WTC11 (cell line): ENCODE measurements at regions not wholly inside any gene's neighbourhood (a gene's known extent, or its start where the extent isn't known, plus 50 kb on each side); places are given as distances from the start of the nearest gene placed in this dataset.

Experiments used
- ATAC-seq: fragments of 200-7000 bp; cut with Tn5 transposase; 2 replicates; pipeline ENCODE4 v1.10.0; 2021; ENCODE audit warnings: mild to moderate bottlenecking, moderate library complexity
- CTCF ChIA-PET: fragments of 300-600 bp; sonication (Branson Sonifier 250); formaldehyde crosslinking; loops from one replicate; lab custom pipeline; 2021; ENCODE audit warnings: antibody characterized with exemption; lab: Charles Lee
- POLR2A ChIA-PET: fragments of 350-600 bp; sonication (Branson Sonifier 250); formaldehyde crosslinking; loops from one replicate; lab custom pipeline; 2021; ENCODE audit warnings: antibody characterized with exemption; lab: Charles Lee
- DNase-seq: peaks from one replicate; pipeline ENCODE4 v3.0.0; 2021; ENCODE audit warnings: low spot score
- H3K27ac Mint-ChIP-seq: 2 replicates; pipeline ENCODE4 v1.8.0; 2021; ENCODE audit warnings: mixed read lengths
- H3K27me3 Mint-ChIP-seq: 2 replicates; pipeline ENCODE4 v1.8.0; 2021; ENCODE audit warnings: low read depth, mild to moderate bottlenecking, moderate library complexity, mixed read lengths
- H3K36me3 Mint-ChIP-seq: 2 replicates; pipeline ENCODE4 v1.8.0; 2021; ENCODE audit warnings: mixed read lengths
- H3K4me1 Mint-ChIP-seq: 2 replicates; pipeline ENCODE4 v1.8.0; 2022; ENCODE audit warnings: mixed read lengths
- H3K4me3 Mint-ChIP-seq: 2 replicates; pipeline ENCODE4 v1.8.0; 2021; ENCODE audit warnings: mild to moderate bottlenecking, moderate library complexity, mixed read lengths
- H3K9me3 Mint-ChIP-seq: 2 replicates; pipeline ENCODE4 v1.8.0; 2021; ENCODE audit warnings: mixed read lengths
- CREB1 ChIP-seq: sonication (generic); formaldehyde crosslinking; IDR thresholded peaks from 2 replicates; pipeline ENCODE4 v1.8.0; 2023; ENCODE audit warnings: mild to moderate bottlenecking, missing genetic modification reagents
- CREM ChIP-seq: sonication (generic); formaldehyde crosslinking; IDR thresholded peaks from 2 replicates; pipeline ENCODE4 v1.8.1; 2022; ENCODE audit warnings: mild to moderate bottlenecking, missing genetic modification reagents, moderate library complexity
- CTCF ChIP-seq: fragments of 200-600 bp; IDR thresholded peaks from 2 replicates; pipeline ENCODE4 v1.8.0; 2022; ENCODE audit warnings: antibody characterized with exemption
- E2F1 ChIP-seq: sonication (generic); formaldehyde crosslinking; IDR thresholded peaks from 2 replicates; pipeline ENCODE4 v1.8.0; 2022; ENCODE audit warnings: mild to moderate bottlenecking, missing genetic modification reagents
- E2F4 ChIP-seq: sonication (generic); formaldehyde crosslinking; IDR thresholded peaks from 2 replicates; pipeline ENCODE4 v1.8.1; 2022; ENCODE audit warnings: low read depth, mild to moderate bottlenecking, moderate library complexity, missing genetic modification reagents, borderline replicate concordance
- ELF4 ChIP-seq: sonication (generic); formaldehyde crosslinking; IDR thresholded peaks from 2 replicates; pipeline ENCODE4 v1.8.1; 2022; ENCODE audit warnings: low read depth, mild to moderate bottlenecking, moderate library complexity, missing genetic modification reagents
- ESRRA ChIP-seq: sonication (generic); formaldehyde crosslinking; IDR thresholded peaks from 2 replicates; pipeline ENCODE4 v1.8.1; 2022; ENCODE audit warnings: mild to moderate bottlenecking, missing genetic modification reagents, borderline replicate concordance
- FOXK1 ChIP-seq: sonication (generic); formaldehyde crosslinking; IDR thresholded peaks from 2 replicates; pipeline ENCODE4 v1.8.0; 2022; ENCODE audit warnings: mild to moderate bottlenecking, moderate library complexity, missing genetic modification reagents
- GTF2I ChIP-seq: fragments of 250-450 bp; sonication (Bioruptor Pico); conservative IDR thresholded peaks from 2 replicates; pipeline ENCODE4 v1.4.0; 2021; ENCODE audit warnings: mild to moderate bottlenecking
- HMGA2 ChIP-seq: fragments of 250-450 bp; sonication (Bioruptor Pico); IDR thresholded peaks from 2 replicates; pipeline ENCODE4 v1.4.0; 2021; ENCODE audit warnings: mild to moderate bottlenecking, moderate library complexity
- JUN ChIP-seq: sonication (generic); formaldehyde crosslinking; IDR thresholded peaks from 2 replicates; pipeline ENCODE4 v1.8.0; 2023; ENCODE audit warnings: mild to moderate bottlenecking, missing genetic modification reagents
- KAT7 ChIP-seq: sonication (generic); formaldehyde crosslinking; IDR thresholded peaks from 2 replicates; pipeline ENCODE4 v1.8.1; 2023; ENCODE audit warnings: missing genetic modification reagents, mild to moderate bottlenecking, borderline replicate concordance
- MAX ChIP-seq: sonication (generic); formaldehyde crosslinking; IDR thresholded peaks from 2 replicates; pipeline ENCODE4 v1.8.0; 2022; ENCODE audit warnings: mild to moderate bottlenecking, missing genetic modification reagents
- MXD4 ChIP-seq: fragments of 250-450 bp; sonication (Bioruptor Pico); IDR thresholded peaks from 2 replicates; pipeline ENCODE4 v1.8.0; 2021; ENCODE audit warnings: mild to moderate bottlenecking, moderate library complexity, borderline replicate concordance
- MYBL2 ChIP-seq: sonication (generic); formaldehyde crosslinking; IDR thresholded peaks from 2 replicates; pipeline ENCODE4 v1.8.1; 2023; ENCODE audit warnings: mild to moderate bottlenecking, moderate library complexity, missing genetic modification reagents
- NFATC4 ChIP-seq: fragments of 250-450 bp; sonication (Bioruptor Pico); IDR thresholded peaks from 2 replicates; pipeline ENCODE4 v1.9.0; 2021; ENCODE audit warnings: mild to moderate bottlenecking
- NFE2L1 ChIP-seq: sonication (generic); formaldehyde crosslinking; IDR thresholded peaks from 2 replicates; pipeline ENCODE4 v1.8.1; 2023; ENCODE audit warnings: missing genetic modification reagents
- SP1 ChIP-seq: sonication (generic); formaldehyde crosslinking; conservative IDR thresholded peaks from 2 replicates; pipeline ENCODE4 v1.8.1; 2022; ENCODE audit warnings: missing genetic modification reagents
- TCF7 ChIP-seq: sonication (generic); formaldehyde crosslinking; IDR thresholded peaks from 2 replicates; pipeline ENCODE4 v1.8.0; 2022; ENCODE audit warnings: mild to moderate bottlenecking, low read depth, missing genetic modification reagents, moderate library complexity
- TP53 ChIP-seq: sonication (generic); formaldehyde crosslinking; IDR thresholded peaks from 2 replicates; pipeline ENCODE4 v1.8.1; 2023; ENCODE audit warnings: mild to moderate bottlenecking, missing genetic modification reagents
- ZBTB21 ChIP-seq: sonication (generic); formaldehyde crosslinking; IDR thresholded peaks from 2 replicates; pipeline ENCODE4 v1.8.1; 2023; ENCODE audit warnings: mild to moderate bottlenecking, missing genetic modification reagents, borderline replicate concordance
- ZNF317 ChIP-seq: sonication (generic); formaldehyde crosslinking; IDR thresholded peaks from 2 replicates; pipeline ENCODE4 v1.8.1; 2023; ENCODE audit warnings: low read depth, mild to moderate bottlenecking, moderate library complexity, missing genetic modification reagents, borderline replicate concordance
- ZNF396 ChIP-seq: fragments of 250-450 bp; sonication (Bioruptor Pico); IDR thresholded peaks from 2 replicates; pipeline ENCODE4 v1.8.0; 2021; ENCODE audit warnings: mild to moderate bottlenecking, moderate library complexity, borderline replicate concordance
- TF ChIP-seq, protein P1 (sequence below): sonication (generic); formaldehyde crosslinking; IDR thresholded peaks from 2 replicates; pipeline ENCODE4 v1.8.1; 2022; ENCODE audit warnings: low read depth, missing genetic modification reagents, borderline replicate concordance
- TF ChIP-seq, protein P2 (sequence below): sonication (generic); formaldehyde crosslinking; IDR thresholded peaks from 2 replicates; pipeline ENCODE4 v1.8.1; 2022; ENCODE audit warnings: mild to moderate bottlenecking, missing genetic modification reagents, moderate library complexity, borderline replicate concordance
- TF ChIP-seq, protein P3 (sequence below): sonication (generic); formaldehyde crosslinking; IDR thresholded peaks from 2 replicates; pipeline ENCODE4 v1.8.1; 2023; ENCODE audit warnings: mild to moderate bottlenecking, moderate library complexity, missing genetic modification reagents
- TF ChIP-seq, protein P4 (sequence below): fragments of 250-450 bp; sonication (Bioruptor Pico); IDR thresholded peaks from 2 replicates; pipeline ENCODE4 v2.1.2; 2022; ENCODE audit warnings: mild to moderate bottlenecking, moderate library complexity

- CTCF ChIA-PET, result no interaction called here
Measured at GRCh38 chr9:14523545-14523944, 169.7 kb downstream of the ZDHHC21 start.

DNA sequence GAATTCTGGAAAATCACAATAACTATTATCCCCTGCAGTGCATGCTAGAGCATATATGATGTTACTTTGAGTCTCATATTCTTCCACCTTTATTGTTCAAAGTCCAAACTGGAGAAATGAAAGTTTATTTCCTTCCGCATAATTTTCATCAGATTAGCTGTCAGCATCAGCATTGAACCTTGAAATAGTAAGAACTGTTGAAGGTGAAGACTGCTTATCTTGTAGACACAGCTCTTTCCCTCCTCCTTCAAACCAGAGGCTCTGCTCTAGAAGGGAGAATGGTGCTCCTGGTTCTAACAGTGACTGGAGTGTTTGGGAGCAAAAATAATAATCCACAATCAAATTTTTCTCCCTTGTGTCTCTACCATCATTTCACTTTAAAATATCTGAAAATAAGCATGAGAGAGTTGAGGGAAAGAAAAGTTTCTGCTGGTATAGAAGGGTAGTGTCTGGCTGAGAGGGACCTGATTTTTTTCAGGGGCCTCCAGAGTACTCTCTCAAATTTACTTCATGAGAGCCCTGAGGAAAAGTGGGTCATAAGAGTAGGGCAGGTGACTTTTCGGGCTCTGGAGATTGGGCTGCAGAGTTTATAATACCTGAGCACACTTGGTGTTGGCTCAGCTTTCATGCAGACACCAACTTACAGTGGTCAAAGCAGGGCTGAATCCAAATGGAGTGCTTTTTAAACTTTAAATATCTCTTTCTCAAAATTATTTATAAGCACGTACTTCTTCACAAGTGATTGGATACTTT lies 170.4 kb downstream of the ZDHHC21 start:
- Mint-ChIP-seq H3K9me3 (0 out of 2 replicates have a peak, but pooled peaks cover 4% of the 10 kb centered on the region), H3K36me3 (no peaks in the 10 kb centered on the region), H3K4me3 (no peak overlapping the region), H3K27me3 (no peaks in the 10 kb centered on the region), H3K4me1 (peaks cover 4% of the 10 kb centered on the region), H3K27ac (no peak overlapping the region)
- ChIA-PET POLR2A (no interaction called here), CTCF (no interaction called here)
- ATAC-seq, result no peak
- DNase-seq, result no peak
- TF ChIP-seq TCF7, result no peak
- TF ChIP-seq MYBL2 (CRISPR knock-in tag), result no peak
- TF ChIP-seq MAX (CRISPR knock-in tag), result no peak
- no peak for TF ChIP-seq E2F1 (CRISPR knock-in tag)
- TF ChIP-seq HMGA2 (CRISPR knock-in tag), result no peak
- no peak for TF ChIP-seq JUN (CRISPR knock-in tag)
- TF ChIP-seq FOXK1, result no peak
- no peak for TF ChIP-seq CTCF
- TF ChIP-seq NFE2L1, result no peak
- TF ChIP-seq NFATC4 (CRISPR knock-in tag), result no peak
- TF ChIP-seq KAT7, result no peak
- no peak for TF ChIP-seq SP1
- no peak for TF ChIP-seq ELF4 (CRISPR knock-in tag)
- TF ChIP-seq, protein P1, sequence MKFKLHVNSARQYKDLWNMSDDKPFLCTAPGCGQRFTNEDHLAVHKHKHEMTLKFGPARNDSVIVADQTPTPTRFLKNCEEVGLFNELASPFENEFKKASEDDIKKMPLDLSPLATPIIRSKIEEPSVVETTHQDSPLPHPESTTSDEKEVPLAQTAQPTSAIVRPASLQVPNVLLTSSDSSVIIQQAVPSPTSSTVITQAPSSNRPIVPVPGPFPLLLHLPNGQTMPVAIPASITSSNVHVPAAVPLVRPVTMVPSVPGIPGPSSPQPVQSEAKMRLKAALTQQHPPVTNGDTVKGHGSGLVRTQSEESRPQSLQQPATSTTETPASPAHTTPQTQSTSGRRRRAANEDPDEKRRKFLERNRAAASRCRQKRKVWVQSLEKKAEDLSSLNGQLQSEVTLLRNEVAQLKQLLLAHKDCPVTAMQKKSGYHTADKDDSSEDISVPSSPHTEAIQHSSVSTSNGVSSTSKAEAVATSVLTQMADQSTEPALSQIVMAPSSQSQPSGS, result no peak
- no peak for TF ChIP-seq ZBTB21 (CRISPR knock-in tag)
- no peak for TF ChIP-seq E2F4 (CRISPR knock-in tag)

More at GRCh38 chr9:14523545-14523944, 169.7 kb downstream of the ZDHHC21 start:
- POLR2A ChIA-PET, result no interaction called here
- Mint-ChIP-seq H3K27me3 (no peaks in the 10 kb centered on the region), H3K4me1 (peaks cover 4% of the 10 kb centered on the region), H3K9me3 (0 out of 2 replicates have a peak, but pooled peaks cover under 1% of the 10 kb centered on the region), H3K36me3 (no peaks in the 10 kb centered on the region), H3K4me3 (no peak overlapping the region), H3K27ac (no peak overlapping the region)
- TF ChIP-seq, protein P2, sequence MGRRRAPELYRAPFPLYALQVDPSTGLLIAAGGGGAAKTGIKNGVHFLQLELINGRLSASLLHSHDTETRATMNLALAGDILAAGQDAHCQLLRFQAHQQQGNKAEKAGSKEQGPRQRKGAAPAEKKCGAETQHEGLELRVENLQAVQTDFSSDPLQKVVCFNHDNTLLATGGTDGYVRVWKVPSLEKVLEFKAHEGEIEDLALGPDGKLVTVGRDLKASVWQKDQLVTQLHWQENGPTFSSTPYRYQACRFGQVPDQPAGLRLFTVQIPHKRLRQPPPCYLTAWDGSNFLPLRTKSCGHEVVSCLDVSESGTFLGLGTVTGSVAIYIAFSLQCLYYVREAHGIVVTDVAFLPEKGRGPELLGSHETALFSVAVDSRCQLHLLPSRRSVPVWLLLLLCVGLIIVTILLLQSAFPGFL (CRISPR knock-in tag), result no peak
- TF ChIP-seq, protein P3, sequence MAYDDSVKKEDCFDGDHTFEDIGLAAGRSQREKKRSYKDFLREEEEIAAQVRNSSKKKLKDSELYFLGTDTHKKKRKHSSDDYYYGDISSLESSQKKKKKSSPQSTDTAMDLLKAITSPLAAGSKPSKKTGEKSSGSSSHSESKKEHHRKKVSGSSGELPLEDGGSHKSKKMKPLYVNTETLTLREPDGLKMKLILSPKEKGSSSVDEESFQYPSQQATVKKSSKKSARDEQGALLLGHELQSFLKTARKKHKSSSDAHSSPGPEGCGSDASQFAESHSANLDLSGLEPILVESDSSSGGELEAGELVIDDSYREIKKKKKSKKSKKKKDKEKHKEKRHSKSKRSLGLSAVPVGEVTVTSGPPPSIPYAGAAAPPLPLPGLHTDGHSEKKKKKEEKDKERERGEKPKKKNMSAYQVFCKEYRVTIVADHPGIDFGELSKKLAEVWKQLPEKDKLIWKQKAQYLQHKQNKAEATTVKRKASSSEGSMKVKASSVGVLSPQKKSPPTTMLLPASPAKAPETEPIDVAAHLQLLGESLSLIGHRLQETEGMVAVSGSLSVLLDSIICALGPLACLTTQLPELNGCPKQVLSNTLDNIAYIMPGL (CRISPR knock-in tag), result no peak
- TF ChIP-seq JUN (CRISPR knock-in tag), result no peak
- TF ChIP-seq TP53 (CRISPR knock-in tag), result no peak
- no peak for TF ChIP-seq GTF2I (CRISPR knock-in tag)
- no peak for TF ChIP-seq CREM
- TF ChIP-seq CREB1 (CRISPR knock-in tag), result no peak
- no peak for TF ChIP-seq ESRRA (CRISPR knock-in tag)
- no peak for TF ChIP-seq NFE2L1
- TF ChIP-seq ZNF396 (CRISPR knock-in tag), result no peak
- no peak for TF ChIP-seq FOXK1
- TF ChIP-seq, protein P4, sequence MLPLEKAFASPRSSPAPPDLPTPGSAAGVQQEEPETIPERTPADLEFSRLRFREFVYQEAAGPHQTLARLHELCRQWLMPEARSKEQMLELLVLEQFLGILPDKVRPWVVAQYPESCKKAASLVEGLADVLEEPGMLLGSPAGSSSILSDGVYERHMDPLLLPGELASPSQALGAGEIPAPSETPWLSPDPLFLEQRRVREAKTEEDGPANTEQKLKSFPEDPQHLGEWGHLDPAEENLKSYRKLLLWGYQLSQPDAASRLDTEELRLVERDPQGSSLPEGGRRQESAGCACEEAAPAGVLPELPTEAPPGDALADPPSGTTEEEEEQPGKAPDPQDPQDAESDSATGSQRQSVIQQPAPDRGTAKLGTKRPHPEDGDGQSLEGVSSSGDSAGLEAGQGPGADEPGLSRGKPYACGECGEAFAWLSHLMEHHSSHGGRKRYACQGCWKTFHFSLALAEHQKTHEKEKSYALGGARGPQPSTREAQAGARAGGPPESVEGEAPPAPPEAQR (CRISPR knock-in tag), result no peak
- TF ChIP-seq MXD4 (CRISPR knock-in tag), result no peak
- no peak for TF ChIP-seq ZNF317 (CRISPR knock-in tag)
- DNase-seq (no peak), ATAC-seq (no peak)
